Thoracic aorta (tissue), 2 donors: ENCODE measurements at regions not wholly inside any gene's neighbourhood (a gene's known extent, or its start where the extent isn't known, plus 50 kb on each side); places are given as distances from the start of the nearest gene placed in this dataset.

Experiments used
- ATAC-seq: fragments of 150-250 bp; one replicate; pipeline ENCODE4 v1.8.0; 2017; ENCODE audit warnings: low read depth; ENCODE audit not compliant: insufficient number of reproducible peaks, low FRiP score
- DNase-seq: peaks from one replicate; pipeline ENCODE4 v3.0.0-alpha.2; 2020; ENCODE audit warnings: low spot score
- H3K27ac ChIP-seq, 2 donors: fragments of 200-600 bp; sonication (generic); 1 replicate in 1 of 2; 2 replicates in 1 of 2; pipeline ENCODE4 v1.5.1; 2016; ENCODE audit warnings: mild to moderate bottlenecking in 2 of 2, moderate library complexity in 2 of 2
- H3K27me3 ChIP-seq: fragments of 200-600 bp; sonication (generic); replicated peaks from 2 replicates; pipeline ENCODE4 v1.6.0; 2016; ENCODE audit warnings: mild to moderate bottlenecking; ENCODE audit not compliant: insufficient read depth
- H3K36me3 ChIP-seq: fragments of 200-600 bp; sonication (generic); one replicate; pipeline ENCODE4 v1.5.1; 2016
- H3K4me1 ChIP-seq, 2 donors: fragments of 200-600 bp; sonication (generic); 1 replicate in 1 of 2; 2 replicates in 1 of 2; pipeline versions ENCODE4 v1.5.1 to v1.6.0; 2016; ENCODE audit warnings: low read depth in 2 of 2, mild to moderate bottlenecking in 1 of 2; ENCODE audit not compliant: control insufficient read depth in 1 of 2
- H3K4me3 ChIP-seq: fragments of 200-600 bp; sonication (generic); 2 replicates; pipeline ENCODE4 v1.5.1; 2016; ENCODE audit warnings: mild to moderate bottlenecking
- H3K9me3 ChIP-seq: fragments of 200-600 bp; sonication (generic); 2 replicates; pipeline ENCODE4 v1.5.1; 2016
- TF ChIP-seq, protein P1 (sequence below): fragments of 200-600 bp; sonication (generic); IDR thresholded peaks from one replicate; pipeline ENCODE4 v1.5.1; 2019; ENCODE audit warnings: antibody characterized with exemption

DNA sequence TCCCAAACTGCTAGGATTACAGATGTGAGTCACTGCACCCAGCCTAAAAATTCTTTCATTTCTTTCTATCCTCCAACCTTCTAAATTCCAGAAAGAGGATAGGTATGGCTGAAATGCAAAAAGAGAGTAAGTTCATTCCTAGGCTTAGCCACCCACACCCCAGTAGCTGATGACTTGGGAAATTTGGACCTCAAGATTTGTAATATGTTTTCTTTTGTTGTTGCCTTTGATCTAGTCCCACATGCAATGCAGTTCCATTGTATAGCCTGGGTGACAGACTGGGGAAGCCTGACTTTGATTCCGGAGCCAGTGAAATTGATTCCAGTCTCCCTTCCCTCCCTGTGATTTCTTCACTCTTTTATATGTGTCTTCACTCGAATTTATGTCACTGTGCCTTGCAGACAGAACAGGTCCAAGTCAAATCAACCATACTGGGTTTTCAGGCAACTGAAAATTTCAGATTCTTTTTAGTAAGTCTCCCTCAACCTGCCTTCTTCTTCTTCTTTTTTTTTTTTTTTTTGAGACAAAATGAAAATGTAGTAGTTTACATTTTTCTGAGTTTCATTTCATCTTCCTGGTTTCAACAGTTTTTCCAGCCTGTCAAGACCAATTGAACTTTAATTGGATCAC, 176.2 kb upstream of the RBPJ start:
- TF ChIP-seq, protein P1, sequence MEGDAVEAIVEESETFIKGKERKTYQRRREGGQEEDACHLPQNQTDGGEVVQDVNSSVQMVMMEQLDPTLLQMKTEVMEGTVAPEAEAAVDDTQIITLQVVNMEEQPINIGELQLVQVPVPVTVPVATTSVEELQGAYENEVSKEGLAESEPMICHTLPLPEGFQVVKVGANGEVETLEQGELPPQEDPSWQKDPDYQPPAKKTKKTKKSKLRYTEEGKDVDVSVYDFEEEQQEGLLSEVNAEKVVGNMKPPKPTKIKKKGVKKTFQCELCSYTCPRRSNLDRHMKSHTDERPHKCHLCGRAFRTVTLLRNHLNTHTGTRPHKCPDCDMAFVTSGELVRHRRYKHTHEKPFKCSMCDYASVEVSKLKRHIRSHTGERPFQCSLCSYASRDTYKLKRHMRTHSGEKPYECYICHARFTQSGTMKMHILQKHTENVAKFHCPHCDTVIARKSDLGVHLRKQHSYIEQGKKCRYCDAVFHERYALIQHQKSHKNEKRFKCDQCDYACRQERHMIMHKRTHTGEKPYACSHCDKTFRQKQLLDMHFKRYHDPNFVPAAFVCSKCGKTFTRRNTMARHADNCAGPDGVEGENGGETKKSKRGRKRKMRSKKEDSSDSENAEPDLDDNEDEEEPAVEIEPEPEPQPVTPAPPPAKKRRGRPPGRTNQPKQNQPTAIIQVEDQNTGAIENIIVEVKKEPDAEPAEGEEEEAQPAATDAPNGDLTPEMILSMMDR: no peak
- H3K4me3 ChIP-seq: no peak overlapping the region
- ATAC-seq (no peak), DNase-seq (no peak)
- H3K4me1 ChIP-seq: peaks cover 0 to 8% of the 10 kb centered on the region in 2 donors
- H3K36me3 ChIP-seq: no peaks in the 10 kb centered on the region
- no peaks in the 10 kb centered on the region for H3K27me3 ChIP-seq
- no peaks in the 10 kb centered on the region for H3K9me3 ChIP-seq
- no peak overlapping the region for H3K27ac ChIP-seq

DNA sequence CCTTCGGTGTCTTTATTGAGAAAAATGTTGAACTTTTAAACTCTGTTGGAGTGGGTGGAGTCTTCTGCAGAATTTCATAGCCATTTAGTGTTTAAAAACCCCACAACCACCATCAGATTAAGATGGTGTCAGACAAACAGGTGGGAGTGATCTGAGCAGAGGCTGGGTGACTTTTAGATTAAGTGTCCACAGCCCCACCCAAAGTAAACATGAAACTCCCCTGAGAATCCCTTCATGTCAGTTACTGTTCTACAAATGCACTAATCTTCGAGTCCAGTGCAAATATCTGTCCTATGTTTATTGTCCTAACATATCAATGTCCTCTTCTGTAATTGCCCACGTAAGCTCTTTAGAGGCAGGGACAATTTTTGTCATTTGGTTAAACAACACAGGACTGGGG, 175.6 kb upstream of the RBPJ start:
- no peak for DNase-seq
- H3K36me3 ChIP-seq: no peaks in the 10 kb centered on the region
- no peaks in the 10 kb centered on the region for H3K27me3 ChIP-seq
- no peaks in the 10 kb centered on the region for H3K9me3 ChIP-seq
- peaks cover 0 to 3% of the 10 kb centered on the region in 2 donors for H3K4me1 ChIP-seq
- no peak overlapping the region for H3K27ac ChIP-seq
- H3K4me3 ChIP-seq: no peak overlapping the region
- ATAC-seq: no peak
- TF ChIP-seq, protein P1: no peak

- no peak for ATAC-seq
- no peaks in the 10 kb centered on the region for H3K9me3 ChIP-seq
- H3K36me3 ChIP-seq: no peaks in the 10 kb centered on the region
- H3K27me3 ChIP-seq: no peaks in the 10 kb centered on the region
- no peak for DNase-seq
- no peak overlapping the region for H3K27ac ChIP-seq
- H3K4me3 ChIP-seq: no peak overlapping the region
- TF ChIP-seq, protein P1: no peak
- no peaks in the 10 kb centered on the region for H3K4me1 ChIP-seq
These were observed 171.9 kb upstream of the RBPJ start for GRCh38 chr4:26148927-26149326.

DNA sequence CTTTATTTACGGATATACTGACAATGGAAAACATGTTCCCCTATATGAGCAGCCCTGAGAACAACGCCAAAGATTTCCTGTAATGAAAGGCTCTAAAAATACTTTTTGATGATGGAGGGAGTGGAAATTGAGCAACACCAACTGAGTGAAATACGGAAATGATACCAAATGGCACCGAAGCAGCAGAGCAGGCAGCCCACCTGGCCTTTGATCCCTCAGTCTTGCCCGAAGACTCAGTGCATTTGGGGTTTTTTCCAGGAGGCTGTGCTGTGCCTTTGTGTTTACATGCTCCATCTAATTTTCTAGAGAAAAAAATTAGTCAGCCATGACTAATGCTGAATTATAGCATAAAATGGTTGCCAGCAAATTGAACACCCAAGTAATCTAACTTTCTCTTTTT, 169.9 kb upstream of the RBPJ start:
- no peak for DNase-seq
- no peaks in the 10 kb centered on the region for H3K4me1 ChIP-seq
- TF ChIP-seq, protein P1: no peak
- no peak overlapping the region for H3K27ac ChIP-seq
- ATAC-seq: no peak
- no peaks in the 10 kb centered on the region for H3K36me3 ChIP-seq
- H3K9me3 ChIP-seq: no peaks in the 10 kb centered on the region
- no peak overlapping the region for H3K4me3 ChIP-seq
- no peaks in the 10 kb centered on the region for H3K27me3 ChIP-seq

DNA sequence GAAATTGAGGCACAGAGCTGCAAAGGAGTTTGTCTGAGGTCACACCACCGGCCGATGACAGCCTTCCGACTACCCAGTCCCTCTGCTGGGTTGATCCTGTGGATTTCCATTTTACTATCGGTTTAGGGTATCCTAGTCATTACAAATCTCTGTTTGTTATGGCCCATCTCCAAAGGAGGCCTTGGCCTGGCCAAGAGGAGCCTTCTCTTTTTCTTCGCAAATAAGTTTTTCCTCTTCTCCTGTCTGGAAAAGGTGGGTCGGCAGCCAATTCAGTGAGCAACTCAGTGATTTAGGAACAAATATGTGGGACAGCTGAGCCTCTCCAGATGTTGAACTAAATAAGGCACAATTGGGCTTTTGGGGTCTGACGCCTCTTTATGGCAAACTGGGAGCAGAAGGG, 169.2 kb upstream of the RBPJ start:
- Histone ChIP-seq H3K9me3 (no peaks in the 10 kb centered on the region), H3K27ac (no peak overlapping the region), H3K4me3 (no peak overlapping the region), H3K4me1 (no peaks in the 10 kb centered on the region), H3K27me3 (no peaks in the 10 kb centered on the region), H3K36me3 (no peaks in the 10 kb centered on the region)
- DNase-seq (no peak), ATAC-seq (no peak)
- TF ChIP-seq, protein P1: no peak
